Kidney (tissue), 13 donors: ENCODE measurements at regions not wholly inside any gene's neighbourhood (a gene's known extent, or its start where the extent isn't known, plus 50 kb on each side); places are given as distances from the start of the nearest gene placed in this dataset.

Source experiments
- DNase-seq, 5 donors: peaks; one replicate each; pipeline ENCODE4 v3.0.0-alpha.2; 2013 to 2020
- FAIRE-seq: peaks from 2 replicates; lab custom pipeline; 2012; peaks lifted over from hg19 to GRCh38; lab: Jason Lieb, UNC
- H3K27ac ChIP-seq, 2 donors: one replicate each; pipeline ENCODE4 v1.7.0; 2013; ENCODE audit warnings: low read depth in 2 of 2, low read length in 2 of 2, inconsistent platforms in 1 of 2
- H3K27me3 ChIP-seq: one replicate; pipeline ENCODE4 v1.7.1; 2013; ENCODE audit warnings: low read length, inconsistent platforms; ENCODE audit not compliant: control insufficient read depth, insufficient read depth
- H3K36me3 ChIP-seq, 3 donors: one replicate each; pipeline versions ENCODE4 v1.7.0 to v1.7.1; 2013; ENCODE audit warnings: low read length in 3 of 3, control low read depth in 1 of 3, inconsistent platforms in 1 of 3; ENCODE audit not compliant: insufficient read depth in 3 of 3, control insufficient read depth in 2 of 3
- H3K4me1 ChIP-seq, 3 donors: one replicate each; pipeline versions ENCODE4 v1.7.0 to v1.7.1; 2013; ENCODE audit warnings: low read length in 3 of 3, inconsistent platforms in 1 of 3, low read depth in 1 of 3; ENCODE audit not compliant: control insufficient read depth in 2 of 3, insufficient read depth in 2 of 3
- H3K4me3 ChIP-seq, 3 donors: one replicate each; pipeline versions ENCODE4 v1.7.0 to v1.8.1; 2013; ENCODE audit warnings: low read length in 3 of 3, control low read depth in 1 of 3, inconsistent platforms in 1 of 3
- H3K9ac ChIP-seq, 3 donors: one replicate each; pipeline versions ENCODE4 v1.7.0 to v1.7.1; 2013; ENCODE audit warnings: low read length in 3 of 3, control low read depth in 1 of 3, inconsistent platforms in 1 of 3
- H3K9me3 ChIP-seq, 3 donors: one replicate each; pipeline versions ENCODE4 v1.7.0 to v1.7.1; 2013; ENCODE audit warnings: low read length in 3 of 3, control low read depth in 1 of 3, inconsistent platforms in 1 of 3; ENCODE audit not compliant: control insufficient read depth in 2 of 3, insufficient read depth in 1 of 3
- CTCF ChIP-seq: IDR thresholded peaks from 3 replicates; pipeline ENCODE4 v1.5.1; 2012; ENCODE audit warnings: mild to moderate bottlenecking, moderate library complexity, borderline replicate concordance; ENCODE audit not compliant: insufficient read depth; ENCODE audit errors: extremely low read depth
- intact Hi-C: fragments of 100-400 bp; cut with DNase I; formaldehyde crosslinking; loops from one replicate; pipeline ENCODE4 v1.11.1; 2022
- donor health status: control.
- donor health status: control.
- donor health status: control.
- donor health status: control.
- donor health status: control.
- donor health status: DM: yes; HTN: yes; CAD: no.
- donor health status: Normal renal cell carcinoma (clear cell type).

DNA sequence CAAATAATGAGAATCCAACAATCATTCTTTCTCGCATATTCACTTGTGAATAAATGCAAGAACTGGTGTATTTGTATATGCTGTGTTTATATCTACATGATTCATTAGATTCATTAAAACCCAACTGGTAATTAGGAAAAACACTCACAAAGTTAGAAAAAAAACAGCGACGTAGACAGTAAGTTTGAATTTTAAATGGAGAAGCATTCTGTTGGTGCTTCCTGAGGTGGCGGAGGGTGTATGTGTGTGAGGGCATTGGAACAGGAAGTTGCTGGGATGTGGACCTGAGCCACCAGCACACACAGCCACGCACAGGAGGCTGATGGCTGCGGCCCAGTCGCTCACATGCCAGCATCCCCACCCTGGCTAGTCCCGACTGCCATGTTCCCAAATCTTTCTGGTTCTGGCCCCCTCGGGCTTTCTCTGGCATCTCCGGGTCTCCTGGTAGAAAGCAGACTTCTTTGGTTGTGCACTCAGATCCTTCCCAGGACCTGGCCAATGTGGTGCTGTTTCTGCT lies 121.6 kb upstream of the IRF2BP2 start:
- DNase-seq (no peak), FAIRE-seq (no peak)
- Histone ChIP-seq H3K9me3 (no peaks in the 10 kb centered on the region), H3K9ac (no peak overlapping the region), H3K27me3 (no peaks in the 10 kb centered on the region), H3K4me3 (no peak overlapping the region), H3K27ac (no peak overlapping the region), H3K4me1 (peaks cover 5 to 14% (median 12%) of the 10 kb centered on the region in 3 donors), H3K36me3 (no peaks in the 10 kb centered on the region)
- intact Hi-C loops = no loop called here
- no peak for TF ChIP-seq CTCF

- Histone ChIP-seq H3K9ac (no peak overlapping the region), H3K27ac (no peak overlapping the region), H3K27me3 (no peaks in the 10 kb centered on the region), H3K9me3 (no peaks in the 10 kb centered on the region), H3K36me3 (no peaks in the 10 kb centered on the region), H3K4me1 (peaks cover 11 to 20% (median 18%) of the 10 kb centered on the region in 3 donors), H3K4me3 (no peak overlapping the region)
- intact Hi-C loops = no loop called here
- no peak for TF ChIP-seq CTCF
- DNase-seq (no peak), FAIRE-seq (no peak)
Observed at GRCh38 chr1:234730770-234731568, 121.0 kb upstream of the IRF2BP2 start.

GRCh38 chr1:234730475-234730769 lies 120.4 kb upstream of the IRF2BP2 start:
- Histone ChIP-seq H3K36me3 (no peaks in the 10 kb centered on the region), H3K27me3 (no peaks in the 10 kb centered on the region), H3K4me3 (no peak overlapping the region), H3K9ac (no peak overlapping the region), H3K4me1 (peaks cover 16 to 26% (median 24%) of the 10 kb centered on the region in 3 donors), H3K9me3 (no peaks in the 10 kb centered on the region), H3K27ac (no peak overlapping the region)
- DNase-seq (peak in 1 of 5 donors; percentile 35), FAIRE-seq (no peak)
- TF ChIP-seq CTCF = no peak
- intact Hi-C loops = no loop called here
